Astrocyte (in vitro differentiated cells and primary cell): ENCODE measurements at regions not wholly inside any gene's neighbourhood (a gene's known extent, or its start where the extent isn't known, plus 50 kb on each side); places are given as distances from the start of the nearest gene placed in this dataset.

Experiments
- DNase-seq: peaks from one replicate; pipeline ENCODE4 v3.0.0-alpha.2; 2010; ENCODE audit warnings: low read depth
- FAIRE-seq: peaks from 2 replicates; lab custom pipeline; 2011; peaks lifted over from hg19 to GRCh38; lab: Jason Lieb, UNC
- H2AFZ ChIP-seq: 2 replicates; pipeline ENCODE4 v1.6.0; 2012; ENCODE audit warnings: low read depth, low read length, inconsistent platforms
- H3K27ac ChIP-seq: 2 replicates; pipeline ENCODE4 v1.5.1; 2011; ENCODE audit warnings: low read depth, low read length, inconsistent platforms
- H3K27me3 ChIP-seq: 2 replicates; pipeline ENCODE4 v1.6.0; 2011; ENCODE audit warnings: low read length, inconsistent platforms; ENCODE audit not compliant: insufficient read depth
- H3K36me3 ChIP-seq: 2 replicates; pipeline ENCODE4 v1.5.1; 2011; ENCODE audit warnings: low read length, inconsistent platforms; ENCODE audit not compliant: insufficient read depth
- H3K4me1 ChIP-seq: 2 replicates; pipeline ENCODE4 v1.5.1; 2011; ENCODE audit warnings: low read length, inconsistent platforms; ENCODE audit not compliant: insufficient read depth
- H3K4me2 ChIP-seq: 2 replicates; pipeline ENCODE4 v1.6.0; 2012; ENCODE audit warnings: low read length, inconsistent platforms
- H3K4me3 ChIP-seq: 2 replicates; pipeline ENCODE4 v1.5.1; 2011; ENCODE audit warnings: low read depth, mild to moderate bottlenecking, low read length, inconsistent platforms; ENCODE audit not compliant: insufficient read depth
- H3K79me2 ChIP-seq: 2 replicates; pipeline ENCODE4 v1.6.0; 2012; ENCODE audit warnings: mild to moderate bottlenecking, low read length, inconsistent platforms; ENCODE audit not compliant: insufficient read depth
- H3K9ac ChIP-seq: 2 replicates; pipeline ENCODE4 v1.6.0; 2012; ENCODE audit warnings: mild to moderate bottlenecking, low read length, inconsistent platforms
- H3K9me3 ChIP-seq: 2 replicates; pipeline ENCODE4 v1.5.1; 2012; ENCODE audit warnings: low read depth, mild to moderate bottlenecking, low read length, inconsistent platforms; ENCODE audit not compliant: insufficient read depth
- H4K20me1 ChIP-seq: 2 replicates; pipeline ENCODE4 v1.6.0; 2012; ENCODE audit warnings: low read length, inconsistent platforms; ENCODE audit not compliant: insufficient read depth
- H3K27ac Mint-ChIP-seq: one replicate; pipeline ENCODE4 v1.8.0; 2021; ENCODE audit warnings: mild to moderate bottlenecking, mixed read lengths; ENCODE audit not compliant: unreplicated experiment
- H3K27me3 Mint-ChIP-seq: one replicate; pipeline ENCODE4 v1.8.0; 2021; ENCODE audit warnings: low read depth, mixed read lengths; ENCODE audit not compliant: unreplicated experiment
- H3K36me3 Mint-ChIP-seq: one replicate; pipeline ENCODE4 v1.8.0; 2021; ENCODE audit warnings: low read depth, mixed read lengths; ENCODE audit not compliant: unreplicated experiment
- H3K4me1 Mint-ChIP-seq: one replicate; pipeline ENCODE4 v1.8.0; 2021; ENCODE audit warnings: low read depth, mixed read lengths; ENCODE audit not compliant: unreplicated experiment
- H3K4me3 Mint-ChIP-seq: one replicate; pipeline ENCODE4 v1.8.0; 2021; ENCODE audit warnings: mild to moderate bottlenecking, moderate library complexity, mixed read lengths; ENCODE audit not compliant: unreplicated experiment
- H3K9me3 Mint-ChIP-seq: one replicate; pipeline ENCODE4 v1.8.0; 2021; ENCODE audit warnings: mild to moderate bottlenecking, mixed read lengths; ENCODE audit not compliant: unreplicated experiment
- CTCF ChIP-seq: IDR thresholded peaks from 2 replicates; pipeline ENCODE4 v1.5.1; 2011; ENCODE audit warnings: low read depth, mild to moderate bottlenecking, inconsistent platforms, low read length, moderate library complexity; ENCODE audit not compliant: insufficient read depth
- EZH2 ChIP-seq: IDR thresholded peaks from 2 replicates; pipeline ENCODE4 v1.6.1; 2012; ENCODE audit warnings: mild to moderate bottlenecking, low read length, inconsistent platforms; ENCODE audit not compliant: insufficient read depth

DNA sequence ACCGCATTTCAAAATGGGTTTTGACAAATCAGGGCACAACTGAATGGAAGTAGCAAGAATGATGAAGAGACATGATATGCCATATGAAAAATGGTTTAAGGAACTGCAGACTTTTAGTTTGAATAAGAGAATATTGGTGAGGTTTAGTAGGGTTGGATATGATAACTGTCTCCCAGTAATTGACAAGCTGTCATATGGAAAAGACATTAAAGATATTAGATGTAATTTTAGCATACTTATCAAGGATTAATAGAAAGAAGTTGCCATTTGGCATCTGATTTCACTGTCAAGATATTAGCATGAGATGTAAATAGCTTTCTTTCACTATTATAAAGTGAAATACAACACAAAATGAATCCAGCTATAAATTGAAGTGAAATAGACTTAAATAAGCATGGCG, 169.0 kb upstream of the MPDZ start:
- no peaks in the 10 kb centered on the region for H3K4me1 Mint-ChIP-seq
- FAIRE-seq (no peak), DNase-seq (no peak)
- no peak overlapping the region for H3K4me3 ChIP-seq
- no peaks in the 10 kb centered on the region for H3K36me3 ChIP-seq
- no peaks in the 10 kb centered on the region for H3K36me3 Mint-ChIP-seq
- no peaks in the 10 kb centered on the region for H3K4me1 ChIP-seq
- no peak overlapping the region for H3K4me3 Mint-ChIP-seq
- H2AFZ ChIP-seq, result no peak overlapping the region
- H3K9me3 ChIP-seq, result no peaks in the 10 kb centered on the region
- H3K4me2 ChIP-seq, result no peak overlapping the region
- no peak overlapping the region for H3K27ac Mint-ChIP-seq
- no peaks in the 10 kb centered on the region for H3K9me3 Mint-ChIP-seq
- no peak overlapping the region for H3K9ac ChIP-seq
- H3K27me3 Mint-ChIP-seq, result no peaks in the 10 kb centered on the region
- H3K79me2 ChIP-seq, result no peaks in the 10 kb centered on the region
- H3K27me3 ChIP-seq, result peaks cover 11% of the 10 kb centered on the region
- no peaks in the 10 kb centered on the region for H4K20me1 ChIP-seq
- TF ChIP-seq EZH2, result no peak
- TF ChIP-seq CTCF, result no peak
- H3K27ac ChIP-seq, result no peak overlapping the region

DNA sequence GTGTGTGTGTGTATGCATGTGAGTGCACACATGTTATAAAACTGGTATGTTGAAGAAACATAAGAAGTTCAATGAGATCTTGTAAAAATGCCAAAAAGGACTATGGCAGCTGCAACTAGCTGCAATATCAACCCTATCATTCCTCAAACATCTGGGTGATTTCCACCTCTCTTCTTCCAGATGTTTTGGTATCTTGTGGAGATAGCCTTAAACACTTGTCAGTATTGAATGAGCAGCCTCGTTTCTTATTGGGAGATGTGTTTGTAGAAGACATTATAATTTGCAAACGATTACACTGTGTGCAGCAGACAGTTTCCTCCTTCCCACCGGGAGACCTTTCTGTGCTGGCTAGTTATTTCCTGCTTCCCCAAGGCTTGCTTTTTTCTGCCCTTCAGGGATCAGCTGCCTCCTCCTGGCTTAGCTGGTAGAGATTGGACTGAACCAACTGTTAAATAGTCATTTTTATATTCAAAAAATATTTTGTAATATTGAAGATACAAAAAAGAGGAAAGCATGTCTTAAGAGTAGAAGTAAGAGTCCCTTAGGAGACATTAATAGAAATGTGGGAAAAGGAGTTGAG, 168.4 kb upstream of the MPDZ start:
- FAIRE-seq (no peak), DNase-seq (no peak)
- no peaks in the 10 kb centered on the region for H3K36me3 ChIP-seq
- Mint-ChIP-seq H3K27ac (no peak overlapping the region), H3K9me3 (no peaks in the 10 kb centered on the region), H3K4me1 (no peaks in the 10 kb centered on the region), H3K4me3 (no peak overlapping the region), H3K27me3 (no peaks in the 10 kb centered on the region), H3K36me3 (no peaks in the 10 kb centered on the region)
- no peaks in the 10 kb centered on the region for H3K4me1 ChIP-seq
- H3K27me3 ChIP-seq, result peaks cover 15% of the 10 kb centered on the region
- H3K79me2 ChIP-seq, result no peaks in the 10 kb centered on the region
- no peaks in the 10 kb centered on the region for H4K20me1 ChIP-seq
- no peak overlapping the region for H2AFZ ChIP-seq
- H3K9ac ChIP-seq, result no peak overlapping the region
- no peaks in the 10 kb centered on the region for H3K9me3 ChIP-seq
- no peak overlapping the region for H3K27ac ChIP-seq
- H3K4me2 ChIP-seq, result no peak overlapping the region
- H3K4me3 ChIP-seq, result no peak overlapping the region
- TF ChIP-seq CTCF (no peak), EZH2 (no peak)
